ENCODE measurements at regions not wholly inside any gene's neighbourhood (a gene's known extent, or its start where the extent isn't known, plus 50 kb on each side); places are given as distances from the start of the nearest gene placed in this dataset.

GRCh38 chr19:31903979-31904378, 441.4 kb upstream of the ZNF507 start:
- no peak for ATAC-seq
- TF ChIP-seq ZFP3 (CRISPR knock-in tag; IDR thresholded peaks at IDR 0.05) (no peak), CSRNP3 (CRISPR knock-in tag; IDR thresholded peaks at IDR 0.05) (no peak), PPARA (CRISPR knock-in tag; IDR thresholded peaks at IDR 0.05; ENCODE audit: borderline replicate concordance) (no peak), ZNF70 (CRISPR knock-in tag; IDR thresholded peaks at IDR 0.05) (no peak), BACH2 (CRISPR knock-in tag; IDR thresholded peaks at IDR 0.05; ENCODE audit: borderline replicate concordance) (no peak), PATZ1 (CRISPR knock-in tag; IDR thresholded peaks at IDR 0.05; ENCODE audit: borderline replicate concordance) (no peak), GLIS3 (CRISPR knock-in tag; IDR thresholded peaks at IDR 0.05) (no peak), ZFP30 (CRISPR knock-in tag; IDR thresholded peaks at IDR 0.05) (no peak), CREB5 (CRISPR knock-in tag; IDR thresholded peaks at IDR 0.05; ENCODE audit: low read depth) (no peak), ZNF8 (CRISPR knock-in tag; IDR thresholded peaks at IDR 0.05) (no peak), ZC3H10 (CRISPR knock-in tag; IDR thresholded peaks at IDR 0.05) (no peak), TOX (CRISPR knock-in tag; IDR thresholded peaks at IDR 0.05; ENCODE audit: borderline replicate concordance) (no peak), CSDC2 (CRISPR knock-in tag; IDR thresholded peaks at IDR 0.05) (no peak), OSR1 (CRISPR knock-in tag; IDR thresholded peaks at IDR 0.05) (no peak), ZNF565 (CRISPR knock-in tag; conservative IDR thresholded peaks at IDR 0.05; ENCODE audit: low read depth) (no peak), TSHZ2 (CRISPR knock-in tag; IDR thresholded peaks at IDR 0.05) (no peak), POU6F1 (CRISPR knock-in tag; IDR thresholded peaks at IDR 0.05; ENCODE audit: borderline replicate concordance, low read depth) (no peak), ISL1 (CRISPR knock-in tag; IDR thresholded peaks at IDR 0.05) (no peak), ARNTL (CRISPR knock-in tag; IDR thresholded peaks at IDR 0.05; ENCODE audit: borderline replicate concordance, low read depth) (no peak)

- TF ChIP-seq GLIS3 (CRISPR knock-in tag; IDR thresholded peaks at IDR 0.05) (no peak), TOX (CRISPR knock-in tag; IDR thresholded peaks at IDR 0.05; ENCODE audit: borderline replicate concordance) (no peak), OSR1 (CRISPR knock-in tag; IDR thresholded peaks at IDR 0.05) (no peak)
- ATAC-seq: no peak
These were observed 439.1 kb upstream of the ZNF507 start for GRCh38 chr19:31906111-31906871.

GRCh38 chr19:31907661-31908060, 437.7 kb upstream of the ZNF507 start:
- ATAC-seq: no peak
- no peak for TF ChIP-seq CREB5 (CRISPR knock-in tag; IDR thresholded peaks at IDR 0.05; ENCODE audit: low read depth)
- no peak for TF ChIP-seq GLIS3 (CRISPR knock-in tag; IDR thresholded peaks at IDR 0.05)
